GM18511 (cell line): ENCODE measurements at regions not wholly inside any gene's neighbourhood (a gene's known extent, or its start where the extent isn't known, plus 50 kb on each side); places are given as distances from the start of the nearest gene placed in this dataset.
A peak's percentile ranks its signal among the peaks of the same experiment; 100 is the strongest.
"Not testable (repeated sequence)": the region's sequence is repeated elsewhere in the genome, so short reads cannot be mapped to it uniquely, and the experiment has no call there.

Source experiments
- ATAC-seq: cut with Tn5 transposase; IDR thresholded peaks from one replicate; pipeline ENCODE4 v1.9.1; 2021; ENCODE audit warnings: mild to moderate bottlenecking, moderate library complexity; ENCODE audit not compliant: unreplicated experiment

GRCh38 chr5:113652161-113652560 is 138.7 kb downstream of the YTHDC2 start:
- ATAC-seq: no peak

DNA sequence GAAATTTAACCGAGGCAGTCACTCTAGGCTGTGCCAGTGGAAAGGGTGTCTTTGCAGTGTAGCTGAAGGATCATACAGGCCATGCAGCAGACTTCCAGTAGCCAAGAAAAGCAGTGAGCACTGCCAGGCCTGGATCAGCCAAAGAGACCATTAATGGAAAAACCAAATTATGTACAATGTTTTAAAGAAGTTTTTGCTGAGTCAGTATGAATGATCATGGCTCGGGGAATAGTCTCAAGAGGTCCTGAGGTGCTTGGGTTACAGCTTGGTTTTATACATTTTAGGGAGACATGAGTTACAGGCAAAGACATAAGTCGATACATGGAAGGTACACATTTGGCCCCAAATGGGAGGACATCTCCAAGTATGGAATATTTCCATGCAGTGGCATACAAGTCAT is 141.3 kb downstream of the YTHDC2 start:
- ATAC-seq: no peak

GRCh38 chr5:113660206-113660605 is 146.7 kb downstream of the YTHDC2 start:
- no peak for ATAC-seq

DNA sequence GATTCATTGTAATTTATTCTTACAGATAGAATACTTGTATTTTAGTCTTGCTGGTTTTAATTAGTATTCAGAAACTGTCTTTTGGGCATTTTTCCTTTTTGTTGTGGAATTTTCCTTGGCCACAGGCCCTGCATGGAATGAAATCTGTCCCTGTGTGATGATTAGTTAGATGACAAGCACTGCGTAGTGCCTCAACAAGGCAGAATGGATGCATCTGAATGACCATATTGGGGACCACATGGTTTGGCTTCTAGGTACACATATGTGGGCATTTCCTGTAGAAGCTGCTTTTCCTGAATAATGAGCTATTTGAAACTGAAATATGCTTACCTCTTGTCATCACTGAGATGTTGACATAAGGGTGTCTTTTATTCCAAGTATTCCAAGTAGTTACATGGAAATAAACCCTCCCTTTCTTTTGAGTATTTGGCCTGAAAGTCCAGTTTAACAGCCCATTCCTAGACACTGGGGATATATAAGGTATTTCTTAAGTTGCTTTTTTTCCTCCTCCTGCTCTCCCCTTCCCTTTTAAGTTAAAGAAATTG is 147.3 kb downstream of the YTHDC2 start:
- ATAC-seq: no peak

DNA sequence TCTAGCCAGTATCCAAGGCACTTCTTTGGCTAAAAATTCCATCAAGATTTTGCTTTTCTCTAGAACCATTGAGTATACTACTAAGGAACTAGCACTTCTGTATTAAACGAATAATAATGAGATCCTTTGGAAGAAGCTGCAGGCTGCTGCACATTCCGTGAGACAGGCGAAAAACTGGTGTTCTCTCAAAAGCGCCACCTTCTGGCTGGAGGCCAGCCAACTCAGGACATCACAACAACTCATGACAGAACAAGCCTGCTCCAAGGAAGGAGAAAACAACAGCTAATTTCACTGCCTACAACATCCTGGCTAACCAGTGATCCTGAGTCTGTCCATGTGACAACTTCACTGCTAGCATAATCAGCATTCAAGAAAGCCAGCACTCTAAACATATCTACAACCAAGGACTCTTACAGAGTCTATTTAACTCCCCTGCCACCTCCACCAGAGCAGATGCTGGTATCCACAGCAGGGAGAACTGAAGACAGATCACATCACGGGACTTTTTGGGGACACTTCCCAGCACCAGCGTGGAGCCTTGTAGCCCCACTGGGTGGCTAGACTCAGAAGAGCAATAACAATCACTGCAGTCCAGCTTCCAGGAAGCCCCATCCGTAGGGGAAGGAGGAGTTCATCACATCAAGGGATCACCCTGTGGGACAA is 150.5 kb downstream of the YTHDC2 start:
- peak; percentile 93 for ATAC-seq

- ATAC-seq: no peak
Measured at GRCh38 chr5:113673041-113673440, 159.5 kb downstream of the YTHDC2 start.

GRCh38 chr5:113675166-113675565 is 161.7 kb downstream of the YTHDC2 start:
- no peak for ATAC-seq

DNA sequence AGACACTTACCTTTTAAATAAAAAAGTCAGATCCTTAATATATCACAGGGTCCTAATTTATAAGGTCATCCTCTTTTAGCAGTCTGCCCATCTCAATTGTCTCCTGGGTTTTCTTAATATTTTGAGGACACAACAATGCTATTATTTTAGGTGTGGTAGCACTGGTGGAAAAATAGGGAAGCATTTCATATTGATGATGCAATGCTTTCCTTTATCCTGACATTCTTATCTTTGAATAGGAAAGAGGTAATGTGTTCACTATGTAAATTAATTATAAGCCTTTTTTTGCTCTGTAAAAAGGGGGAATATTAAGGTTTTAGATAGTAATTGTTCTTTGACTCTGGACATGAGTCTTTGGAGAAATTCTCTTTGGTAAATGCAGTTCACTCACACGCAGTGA is 164.7 kb downstream of the YTHDC2 start:
- ATAC-seq: no peak

DNA sequence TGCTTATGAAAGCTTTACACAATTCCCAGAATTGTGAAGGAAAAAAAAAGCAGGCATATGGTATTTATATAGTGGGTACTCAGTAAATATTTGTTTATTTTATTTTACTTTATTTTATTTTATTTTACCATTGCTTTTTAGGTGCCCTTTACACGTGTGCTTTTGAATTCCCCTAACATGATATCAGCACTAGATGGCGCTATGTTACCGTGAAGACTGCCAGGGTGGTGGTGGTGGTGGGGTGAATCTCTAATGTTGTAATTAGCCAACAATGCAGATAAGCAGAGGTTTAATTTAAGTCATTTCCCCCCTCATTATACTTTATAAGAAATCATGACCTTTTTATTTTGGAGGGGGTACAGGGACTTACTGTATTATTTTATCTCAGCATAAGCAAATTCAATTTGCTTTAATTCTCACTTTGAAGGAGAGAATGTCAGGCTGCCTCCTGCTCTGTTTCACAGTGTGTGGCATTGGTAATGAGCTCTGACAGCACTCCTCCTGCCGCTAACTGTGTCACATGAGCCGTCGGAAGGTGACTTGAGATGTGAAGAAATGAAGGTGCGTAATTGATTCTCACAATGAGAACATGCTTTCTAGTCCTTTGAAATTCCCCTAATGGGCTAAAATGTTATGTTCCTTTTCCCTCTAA is 165.6 kb downstream of the YTHDC2 start:
- ATAC-seq: peak; percentile 70

DNA sequence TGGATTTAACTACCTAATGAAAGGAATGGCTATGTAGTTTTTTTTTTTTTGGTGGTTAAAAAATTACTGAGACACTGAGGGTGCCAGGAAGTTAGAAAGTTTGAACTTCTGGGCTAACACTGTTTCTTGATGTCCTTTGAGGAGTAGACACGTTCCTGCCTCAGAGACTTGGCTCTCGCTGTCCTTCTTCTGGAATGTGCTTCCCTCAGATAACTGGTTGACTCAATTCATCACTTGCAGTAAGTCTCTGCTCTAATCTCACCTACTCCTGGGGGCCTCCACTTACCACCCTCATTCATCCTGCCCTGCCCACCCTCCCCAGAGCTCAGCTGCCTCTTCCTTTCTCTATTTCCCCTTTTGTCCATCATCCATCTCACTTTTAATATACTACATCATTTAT is 167.0 kb downstream of the YTHDC2 start:
- ATAC-seq: no peak

DNA sequence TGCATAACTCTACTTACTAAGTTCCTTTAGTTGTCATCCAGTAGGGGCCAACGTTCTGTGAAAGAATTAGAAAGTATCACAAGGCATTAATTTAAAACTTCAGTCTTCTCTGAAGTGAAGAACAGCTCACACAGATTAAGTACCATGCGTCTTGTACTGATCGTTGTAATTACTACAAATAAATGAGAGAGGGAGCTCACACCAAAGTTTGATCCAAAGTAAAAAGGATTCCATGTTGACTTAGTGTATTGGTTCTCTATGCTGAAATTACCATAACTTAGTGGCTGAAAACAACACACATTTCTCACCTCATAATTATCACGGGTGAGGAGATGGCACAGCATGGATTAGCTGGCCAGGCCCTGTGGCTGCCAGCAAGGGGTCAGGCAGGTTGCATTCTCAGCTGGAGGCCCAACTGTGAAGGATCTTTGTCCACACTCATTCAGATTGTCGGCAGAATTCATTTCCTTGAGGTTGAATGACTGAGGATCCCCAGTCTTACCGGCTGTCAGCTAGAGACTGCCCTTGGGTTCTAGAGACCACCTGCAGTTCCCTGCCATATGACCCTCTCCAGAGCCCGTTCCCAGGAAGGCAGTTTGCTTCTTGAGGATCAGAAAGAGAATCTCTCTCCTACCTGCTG is 169.1 kb downstream of the YTHDC2 start:
- no peak for ATAC-seq

- no peak for ATAC-seq
Measured at GRCh38 chr5:113683211-113683610, 169.7 kb downstream of the YTHDC2 start.

DNA sequence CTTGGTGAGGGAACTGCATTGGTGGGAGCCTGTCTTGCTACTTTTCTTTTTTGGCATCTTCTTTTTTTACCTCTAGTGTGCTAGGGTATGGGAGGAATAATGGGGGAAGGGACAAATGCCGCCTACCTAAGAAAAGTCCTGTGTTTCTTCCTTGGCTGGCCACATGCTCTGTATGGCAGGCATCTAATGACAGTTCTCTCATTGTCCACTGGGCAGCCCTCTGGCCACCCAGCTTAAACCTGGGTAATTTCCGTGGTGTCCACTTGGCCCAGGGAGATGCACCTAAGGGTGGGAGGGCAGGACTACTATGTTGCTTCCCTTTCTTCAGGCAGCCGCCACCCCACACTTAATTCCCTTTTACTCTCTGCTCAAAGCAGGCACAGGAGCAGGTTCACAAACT is 173.1 kb downstream of the YTHDC2 start:
- no peak for ATAC-seq

DNA sequence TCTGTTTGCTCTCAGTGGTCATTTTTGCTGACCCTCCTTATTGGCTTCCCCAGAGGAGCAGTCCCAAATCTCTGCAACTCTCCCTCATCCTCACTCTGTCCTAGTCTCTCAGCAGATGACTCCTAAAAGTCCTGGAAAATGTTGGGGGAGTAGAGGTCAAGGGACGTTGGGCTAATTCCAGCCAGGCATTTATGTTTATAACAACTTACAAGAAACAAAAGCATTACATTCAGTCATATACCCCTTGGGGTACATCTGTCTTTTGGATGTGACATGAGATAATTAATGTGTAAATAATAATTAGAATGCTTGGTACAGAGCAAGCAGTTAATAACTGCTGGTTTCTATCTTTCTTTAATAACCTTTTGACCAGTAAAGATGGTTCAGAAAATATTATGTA is 176.2 kb downstream of the YTHDC2 start:
- no peak for ATAC-seq

DNA sequence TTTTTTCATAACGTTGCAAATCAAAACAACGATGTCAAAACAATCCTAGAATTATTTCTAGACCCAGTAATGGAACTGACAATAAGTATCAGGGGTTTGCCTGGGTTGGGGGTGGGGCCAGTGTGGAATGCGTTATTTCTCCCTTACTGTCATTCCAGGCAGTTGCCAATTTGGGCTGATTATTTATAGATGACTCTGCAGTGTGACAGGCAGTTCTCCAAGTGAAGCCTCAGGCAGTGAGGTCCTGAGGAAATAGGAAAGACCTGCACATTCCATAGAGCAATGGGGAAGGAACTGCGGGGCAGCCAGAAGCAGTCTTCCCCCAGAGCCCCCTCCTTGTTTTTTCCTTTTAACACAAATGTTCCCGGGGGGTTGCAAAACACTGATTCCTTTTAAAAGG is 179.0 kb downstream of the YTHDC2 start:
- no peak for ATAC-seq

GRCh38 chr5:113692891-113693457 is 179.5 kb downstream of the YTHDC2 start:
- no peak for ATAC-seq

DNA sequence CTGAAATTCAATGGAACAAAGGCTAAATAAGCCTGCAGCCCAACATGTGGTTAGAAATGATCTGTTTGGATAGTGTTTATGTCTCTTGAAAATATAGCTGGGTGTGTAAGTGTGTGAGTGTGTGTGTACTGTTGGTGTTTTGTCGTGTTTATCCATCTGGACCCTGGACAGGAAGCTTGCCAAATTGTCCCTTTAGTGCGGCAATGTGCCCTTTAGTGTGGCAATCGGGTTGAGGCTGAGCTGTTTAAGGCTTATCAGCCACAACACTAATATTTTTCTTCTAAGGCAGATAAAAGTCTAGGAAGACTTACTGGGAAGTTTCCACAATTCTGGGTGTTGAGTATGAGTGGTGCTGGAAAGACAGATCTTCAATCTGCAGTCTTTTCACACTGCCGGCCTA is 180.2 kb downstream of the YTHDC2 start:
- ATAC-seq: no peak

DNA sequence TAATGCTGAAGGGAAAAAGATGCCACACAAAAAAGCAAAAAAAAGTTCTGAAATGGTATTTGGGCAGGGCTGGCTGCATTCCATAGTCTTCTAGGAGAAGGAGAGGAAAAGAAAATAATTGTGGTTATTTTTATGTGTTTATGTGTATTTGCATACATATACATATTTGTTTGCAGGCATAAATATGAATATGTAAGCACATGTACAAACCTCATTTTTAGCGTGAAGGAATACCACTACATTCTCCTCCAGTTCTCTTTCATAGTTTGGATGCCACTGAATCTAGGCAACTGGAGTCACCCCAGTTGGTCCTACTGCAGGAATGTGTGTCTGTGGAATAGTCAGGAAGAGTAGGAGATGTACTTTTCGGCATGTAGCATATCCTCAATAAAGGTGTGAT is 181.1 kb downstream of the YTHDC2 start:
- no peak for ATAC-seq

DNA sequence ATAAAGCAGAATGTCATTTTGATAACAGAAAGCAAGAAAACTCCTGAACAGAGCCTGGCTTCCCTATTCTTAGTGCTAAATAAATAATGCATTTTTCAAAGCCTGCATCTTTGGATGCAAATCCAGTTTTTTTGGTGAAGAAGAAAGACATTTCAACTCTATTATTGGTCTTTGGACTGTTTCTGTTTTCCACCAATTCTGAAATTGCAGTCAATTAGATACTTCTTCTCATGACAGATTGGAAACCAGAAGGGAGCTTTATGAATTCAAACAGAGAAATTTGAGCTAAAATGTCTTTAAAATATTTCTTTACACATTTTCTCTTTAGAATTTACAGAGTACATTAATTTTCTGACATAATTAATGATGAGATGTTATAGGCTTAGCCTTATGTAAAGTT is 189.8 kb downstream of the YTHDC2 start:
- ATAC-seq: no peak

- no peak for ATAC-seq
Measured at GRCh38 chr5:113705657-113706056, 192.2 kb downstream of the YTHDC2 start.

- ATAC-seq: no peak
Measured at GRCh38 chr5:113713051-113713450, 199.6 kb downstream of the YTHDC2 start.

DNA sequence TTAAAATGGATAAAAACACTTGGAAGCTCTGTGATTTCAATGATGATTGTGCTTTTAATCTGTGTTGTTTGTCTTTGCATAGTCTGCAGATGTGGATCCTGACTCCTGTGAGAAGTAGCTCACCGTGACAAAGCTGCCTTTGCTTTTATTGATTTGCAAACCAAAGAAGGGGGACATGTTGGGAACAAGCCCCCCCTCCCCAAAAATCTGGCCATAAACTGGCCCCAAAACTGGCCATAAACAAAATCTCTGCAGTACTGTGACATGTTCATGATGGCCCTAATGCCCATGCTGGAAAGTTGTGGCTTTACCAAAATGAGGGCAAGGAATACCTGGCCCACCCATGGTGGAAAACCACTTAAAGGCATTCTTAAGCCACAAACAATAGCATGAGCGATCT is 202.4 kb downstream of the YTHDC2 start:
- not testable (repeated sequence) for ATAC-seq
